GM23338 (cell line): ENCODE measurements at regions not wholly inside any gene's neighbourhood (a gene's known extent, or its start where the extent isn't known, plus 50 kb on each side); places are given as distances from the start of the nearest gene placed in this dataset.

Experiments
- ATAC-seq: fragments of 200-7000 bp; cut with Tn5 transposase; 3 replicates; pipeline ENCODE4 v1.9.1; 2020
- DNase-seq: peaks from one replicate; pipeline ENCODE4 v3.0.0-alpha.2; 2015; ENCODE audit warnings: low spot score
- H2AFZ ChIP-seq: fragments of 200-600 bp; sonication (generic); 2 replicates; pipeline ENCODE4 v1.8.0; 2016; ENCODE audit warnings: antibody characterized with exemption, mild to moderate bottlenecking, moderate library complexity
- H3F3A ChIP-seq: fragments of 200-600 bp; sonication (generic); replicated peaks from 2 replicates; pipeline ENCODE4 v1.8.0; 2017; ENCODE audit warnings: antibody characterized with exemption, mixed run types, low read depth
- H3K27ac ChIP-seq: fragments of 200-600 bp; sonication (generic); 2 replicates; pipeline ENCODE4 v1.6.1; 2016; ENCODE audit warnings: low read depth
- H3K27me3 ChIP-seq: fragments of 200-600 bp; sonication (generic); 2 replicates; pipeline ENCODE4 v1.8.0; 2016; ENCODE audit warnings: mild to moderate bottlenecking, mixed run types, moderate library complexity; ENCODE audit not compliant: insufficient read depth
- H3K36me3 ChIP-seq: fragments of 200-600 bp; sonication (generic); 2 replicates; pipeline ENCODE4 v1.8.0; 2016; ENCODE audit warnings: mild to moderate bottlenecking; ENCODE audit not compliant: insufficient read depth
- H3K4me1 ChIP-seq: fragments of 200-600 bp; sonication (generic); 2 replicates; pipeline ENCODE4 v1.8.0; 2016; ENCODE audit warnings: mild to moderate bottlenecking, moderate library complexity; ENCODE audit not compliant: insufficient read depth
- H3K4me2 ChIP-seq: fragments of 200-600 bp; sonication (generic); 2 replicates; pipeline ENCODE4 v1.7.1; 2017; ENCODE audit warnings: mixed run types
- H3K4me3 ChIP-seq: fragments of 200-600 bp; sonication (generic); 2 replicates; pipeline ENCODE4 v1.6.1; 2016; ENCODE audit warnings: mixed run types
- H3K79me2 ChIP-seq: fragments of 200-600 bp; sonication (generic); replicated peaks from 2 replicates; pipeline ENCODE4 v1.8.0; 2017; ENCODE audit warnings: mild to moderate bottlenecking; ENCODE audit not compliant: insufficient read depth
- H3K9me2 ChIP-seq: fragments of 200-600 bp; sonication (generic); 2 replicates; pipeline ENCODE4 v1.8.0; 2017; ENCODE audit not compliant: insufficient read depth
- H4K20me1 ChIP-seq: fragments of 200-600 bp; sonication (generic); replicated peaks from 2 replicates; pipeline ENCODE4 v1.8.0; 2017; ENCODE audit warnings: mild to moderate bottlenecking; ENCODE audit not compliant: insufficient read depth
- H3K27ac Mint-ChIP-seq: 2 replicates; pipeline ENCODE4 v1.8.0; 2020; ENCODE audit warnings: inconsistent platforms, mild to moderate bottlenecking, moderate library complexity, mixed read lengths
- H3K27me3 Mint-ChIP-seq: 3 replicates; pipeline ENCODE4 v1.8.0; 2022; ENCODE audit warnings: low read depth, mild to moderate bottlenecking, moderate library complexity, mixed read lengths, inconsistent platforms; ENCODE audit not compliant: insufficient read depth, poor library complexity
- H3K36me3 Mint-ChIP-seq: 3 replicates; pipeline ENCODE4 v1.8.0; 2021; ENCODE audit warnings: low read depth, mild to moderate bottlenecking, inconsistent platforms, moderate library complexity, mixed read lengths
- H3K4me1 Mint-ChIP-seq: 3 replicates; pipeline ENCODE4 v1.8.0; 2020; ENCODE audit warnings: mild to moderate bottlenecking, inconsistent platforms, mixed read lengths
- H3K4me3 Mint-ChIP-seq: 3 replicates; pipeline ENCODE4 v1.8.0; 2021; ENCODE audit warnings: moderate library complexity, mild to moderate bottlenecking, inconsistent platforms, mixed read lengths
- H3K9me3 Mint-ChIP-seq: 3 replicates; pipeline ENCODE4 v1.8.0; 2020; ENCODE audit warnings: moderate library complexity, mild to moderate bottlenecking, inconsistent platforms, mixed read lengths
- EZH2 ChIP-seq: fragments of 200-600 bp; sonication (generic); IDR thresholded peaks from one replicate; pipeline ENCODE4 v1.8.0; 2017; ENCODE audit warnings: antibody characterized with exemption, mild to moderate bottlenecking, low read depth; ENCODE audit not compliant: unreplicated experiment
- EZH2phosphoT487 ChIP-seq: fragments of 200-600 bp; sonication (generic); IDR thresholded peaks from one replicate; pipeline ENCODE4 v1.8.1; 2018; ENCODE audit warnings: antibody characterized with exemption; ENCODE audit not compliant: unreplicated experiment
- JUNB ChIP-seq: IDR thresholded peaks from one replicate; pipeline ENCODE4 v1.6.1; 2016; ENCODE audit warnings: antibody characterized with exemption; ENCODE audit not compliant: unreplicated experiment
- POLR2AphosphoS5 ChIP-seq: IDR thresholded peaks from 2 replicates; pipeline ENCODE4 v1.6.1; 2016; ENCODE audit warnings: antibody characterized with exemption, low read depth
- STAT1 ChIP-seq: IDR thresholded peaks from one replicate; pipeline ENCODE4 v1.6.1; 2016; ENCODE audit warnings: antibody characterized with exemption; ENCODE audit not compliant: unreplicated experiment
- ZNF114 ChIP-seq: fragments of 250-450 bp; sonication (Bioruptor Pico); IDR thresholded peaks from 2 replicates; pipeline ENCODE4 v1.5.0; 2020; ENCODE audit warnings: mild to moderate bottlenecking, moderate library complexity
- TF ChIP-seq, protein P1 (sequence below): IDR thresholded peaks from one replicate; pipeline ENCODE4 v1.6.1; 2018; ENCODE audit warnings: antibody characterized with exemption; ENCODE audit not compliant: unreplicated experiment

GRCh38 chrX:117765211-117765610 is 351.4 kb downstream of the KLHL13 start (continued):
- TF ChIP-seq, protein P1, sequence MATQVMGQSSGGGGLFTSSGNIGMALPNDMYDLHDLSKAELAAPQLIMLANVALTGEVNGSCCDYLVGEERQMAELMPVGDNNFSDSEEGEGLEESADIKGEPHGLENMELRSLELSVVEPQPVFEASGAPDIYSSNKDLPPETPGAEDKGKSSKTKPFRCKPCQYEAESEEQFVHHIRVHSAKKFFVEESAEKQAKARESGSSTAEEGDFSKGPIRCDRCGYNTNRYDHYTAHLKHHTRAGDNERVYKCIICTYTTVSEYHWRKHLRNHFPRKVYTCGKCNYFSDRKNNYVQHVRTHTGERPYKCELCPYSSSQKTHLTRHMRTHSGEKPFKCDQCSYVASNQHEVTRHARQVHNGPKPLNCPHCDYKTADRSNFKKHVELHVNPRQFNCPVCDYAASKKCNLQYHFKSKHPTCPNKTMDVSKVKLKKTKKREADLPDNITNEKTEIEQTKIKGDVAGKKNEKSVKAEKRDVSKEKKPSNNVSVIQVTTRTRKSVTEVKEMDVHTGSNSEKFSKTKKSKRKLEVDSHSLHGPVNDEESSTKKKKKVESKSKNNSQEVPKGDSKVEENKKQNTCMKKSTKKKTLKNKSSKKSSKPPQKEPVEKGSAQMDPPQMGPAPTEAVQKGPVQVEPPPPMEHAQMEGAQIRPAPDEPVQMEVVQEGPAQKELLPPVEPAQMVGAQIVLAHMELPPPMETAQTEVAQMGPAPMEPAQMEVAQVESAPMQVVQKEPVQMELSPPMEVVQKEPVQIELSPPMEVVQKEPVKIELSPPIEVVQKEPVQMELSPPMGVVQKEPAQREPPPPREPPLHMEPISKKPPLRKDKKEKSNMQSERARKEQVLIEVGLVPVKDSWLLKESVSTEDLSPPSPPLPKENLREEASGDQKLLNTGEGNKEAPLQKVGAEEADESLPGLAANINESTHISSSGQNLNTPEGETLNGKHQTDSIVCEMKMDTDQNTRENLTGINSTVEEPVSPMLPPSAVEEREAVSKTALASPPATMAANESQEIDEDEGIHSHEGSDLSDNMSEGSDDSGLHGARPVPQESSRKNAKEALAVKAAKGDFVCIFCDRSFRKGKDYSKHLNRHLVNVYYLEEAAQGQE, result no peak
- no peak for TF ChIP-seq POLR2AphosphoS5

GRCh38 chrX:117752745-117753144 is 363.9 kb downstream of the KLHL13 start:
- TF ChIP-seq EZH2phosphoT487, result no peak
- no peak for TF ChIP-seq POLR2AphosphoS5
- no peak for TF ChIP-seq EZH2
- no peak for TF ChIP-seq JUNB
- TF ChIP-seq STAT1, result no peak
- TF ChIP-seq ZNF114 (CRISPR knock-in tag), result no peak

DNA sequence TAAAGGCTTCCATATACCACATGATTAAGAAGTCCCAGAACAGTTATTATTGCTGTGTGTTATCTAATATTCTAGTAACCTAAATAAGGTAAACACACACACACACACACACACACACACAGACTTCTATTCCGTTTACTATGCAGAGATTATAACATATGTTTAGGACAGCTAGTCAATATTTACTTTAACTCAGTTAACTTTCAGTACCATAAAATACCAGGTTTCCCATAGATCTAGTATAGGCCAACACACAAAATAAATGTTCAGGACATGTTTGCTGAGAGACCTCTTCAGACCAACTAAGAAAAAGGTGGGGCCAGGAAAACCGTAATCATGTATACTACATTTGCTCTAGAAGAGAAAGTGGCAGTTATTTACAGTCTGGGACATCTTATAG is 365.5 kb downstream of the KLHL13 start:
- H2AFZ ChIP-seq, result no peak overlapping the region
- H3K4me3 Mint-ChIP-seq, result no peak overlapping the region
- no peak for DNase-seq
- H4K20me1 ChIP-seq, result no peaks in the 10 kb centered on the region
- H3K4me1 ChIP-seq, result no peaks in the 10 kb centered on the region
- H3K9me3 Mint-ChIP-seq, result no peaks in the 10 kb centered on the region; the same call in 2 of the 3 replicates
- ATAC-seq, result no peak
- H3K27me3 Mint-ChIP-seq, result no peaks in the 10 kb centered on the region
- H3F3A ChIP-seq, result no peaks in the 10 kb centered on the region
- no peaks in the 10 kb centered on the region for H3K79me2 ChIP-seq
- H3K27ac Mint-ChIP-seq, result no peak overlapping the region
- no peak overlapping the region for H3K27ac ChIP-seq
- no peak overlapping the region for H3K4me3 ChIP-seq
- H3K9me2 ChIP-seq, result no peaks in the 10 kb centered on the region
- H3K27me3 ChIP-seq, result no peaks in the 10 kb centered on the region
- no peak overlapping the region for H3K4me2 ChIP-seq
- H3K4me1 Mint-ChIP-seq, result peaks cover 5% of the 10 kb centered on the region; the same call in 2 of the 3 replicates
- H3K36me3 Mint-ChIP-seq, result no peaks in the 10 kb centered on the region
- H3K36me3 ChIP-seq, result no peaks in the 10 kb centered on the region
- TF ChIP-seq EZH2phosphoT487, result no peak
- TF ChIP-seq, protein P1, result no peak

More at GRCh38 chrX:117752745-117753144, 363.9 kb downstream of the KLHL13 start:
- Histone ChIP-seq H4K20me1 (no peaks in the 10 kb centered on the region), H3K9me2 (no peaks in the 10 kb centered on the region), H2AFZ (no peak overlapping the region), H3K27ac (no peak overlapping the region), H3F3A (no peaks in the 10 kb centered on the region), H3K4me3 (no peak overlapping the region), H3K36me3 (no peaks in the 10 kb centered on the region), H3K4me1 (no peaks in the 10 kb centered on the region), H3K27me3 (no peaks in the 10 kb centered on the region), H3K4me2 (no peak overlapping the region), H3K79me2 (no peaks in the 10 kb centered on the region)
- Mint-ChIP-seq H3K4me1 (peaks cover 5% of the 10 kb centered on the region; the same call in 2 of the 3 replicates), H3K27ac (no peak overlapping the region), H3K27me3 (no peaks in the 10 kb centered on the region), H3K4me3 (no peak overlapping the region), H3K36me3 (no peaks in the 10 kb centered on the region), H3K9me3 (no peaks in the 10 kb centered on the region)
- ATAC-seq, result no peak
- DNase-seq, result no peak
